GM21717 (cell line): ENCODE measurements at regions not wholly inside any gene's neighbourhood (a gene's known extent, or its start where the extent isn't known, plus 50 kb on each side); places are given as distances from the start of the nearest gene placed in this dataset.
"Not testable (repeated sequence)": the region's sequence is repeated elsewhere in the genome, so short reads cannot be mapped to it uniquely, and the experiment has no call there.

Source experiments
- ATAC-seq: cut with Tn5 transposase; IDR thresholded peaks from one replicate; pipeline ENCODE4 v1.9.1; 2021; ENCODE audit warnings: mild to moderate bottlenecking, moderate library complexity; ENCODE audit not compliant: unreplicated experiment

DNA sequence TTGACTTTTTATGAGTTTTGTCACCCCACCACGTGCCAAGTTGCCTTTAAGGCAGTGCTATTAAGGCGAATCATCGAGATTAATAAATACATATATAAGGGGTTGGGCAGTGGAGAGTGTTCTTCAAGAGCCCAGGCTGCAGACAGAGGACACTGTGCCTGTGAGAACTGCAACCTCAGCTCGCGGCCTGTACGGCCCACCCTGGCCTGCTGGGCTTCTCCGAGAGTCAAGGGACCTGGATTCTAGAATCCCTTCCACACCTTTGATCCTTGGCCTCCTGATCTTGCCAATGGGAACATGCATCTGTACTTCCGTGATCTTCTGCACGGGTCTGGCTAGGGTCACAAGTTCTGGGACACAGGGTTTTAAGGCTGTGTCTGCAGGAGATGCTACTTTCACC is 54.5 kb downstream of the IRX5 start:
- ATAC-seq, result no peak

- ATAC-seq, result no peak
These were observed 55.0 kb downstream of the IRX5 start for GRCh38 chr16:54985668-54986067.

GRCh38 chr16:54986409-54986808 is 55.7 kb downstream of the IRX5 start:
- ATAC-seq, result no peak

DNA sequence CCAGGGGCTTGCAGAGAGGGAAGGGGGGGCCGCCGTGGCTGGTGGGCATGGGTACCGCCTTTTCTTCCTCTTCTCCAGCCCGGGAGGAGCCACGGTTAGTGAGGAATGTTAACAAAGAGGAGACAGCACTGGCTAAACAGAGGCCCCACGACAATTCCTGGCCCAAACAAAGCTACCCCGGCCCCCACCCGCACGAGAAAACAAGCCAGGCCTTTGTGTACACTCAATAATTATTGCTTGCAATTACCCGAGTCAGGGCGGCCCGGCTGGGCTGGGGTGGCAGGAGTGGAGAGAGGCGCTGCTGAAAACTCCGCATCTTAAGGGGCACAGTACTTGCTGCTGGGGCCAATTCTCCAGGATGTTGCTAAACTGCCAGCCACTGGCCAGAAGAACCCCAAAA is 56.4 kb downstream of the IRX5 start:
- no peak for ATAC-seq

GRCh38 chr16:54991525-54991924 is 60.9 kb downstream of the IRX5 start:
- ATAC-seq, result no peak

- ATAC-seq, result not testable (repeated sequence)
These were observed 61.3 kb downstream of the IRX5 start for GRCh38 chr16:54991946-54992345.

DNA sequence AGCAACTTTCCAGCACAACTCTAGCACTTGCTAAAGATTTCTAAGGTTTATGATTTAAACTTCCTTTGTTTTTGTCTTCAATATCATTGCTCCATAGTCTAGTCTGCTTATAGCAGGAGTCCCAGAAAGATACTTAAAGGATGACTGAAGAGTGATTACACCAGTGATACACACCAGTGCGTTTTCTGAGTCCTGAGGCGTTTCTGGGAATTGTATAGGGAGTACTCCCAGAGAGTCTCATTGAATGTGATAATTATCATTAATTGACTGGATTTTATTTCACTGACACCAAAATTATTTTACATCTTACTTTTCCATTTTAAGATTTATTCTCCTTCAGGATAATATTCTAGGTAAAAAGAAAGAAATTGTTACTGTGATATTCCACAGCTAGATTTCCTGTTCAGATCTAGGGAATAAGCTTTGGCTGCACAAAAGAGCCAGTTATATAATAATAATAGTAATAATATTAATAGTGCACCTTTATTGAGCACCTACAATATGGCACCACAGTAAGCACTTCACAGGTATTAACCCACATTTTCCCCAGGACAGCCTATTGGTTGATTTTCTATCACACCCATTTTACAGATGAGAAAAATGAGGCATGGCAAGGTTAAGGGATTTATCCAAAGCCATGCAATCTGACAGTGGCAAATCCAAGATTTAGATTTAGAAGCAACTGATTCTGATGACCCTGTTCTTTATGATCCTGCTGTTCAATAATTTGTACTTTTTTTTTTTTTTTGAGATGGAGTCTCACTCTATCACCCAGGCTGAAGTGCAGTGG is 62.6 kb downstream of the IRX5 start:
- no peak for ATAC-seq

DNA sequence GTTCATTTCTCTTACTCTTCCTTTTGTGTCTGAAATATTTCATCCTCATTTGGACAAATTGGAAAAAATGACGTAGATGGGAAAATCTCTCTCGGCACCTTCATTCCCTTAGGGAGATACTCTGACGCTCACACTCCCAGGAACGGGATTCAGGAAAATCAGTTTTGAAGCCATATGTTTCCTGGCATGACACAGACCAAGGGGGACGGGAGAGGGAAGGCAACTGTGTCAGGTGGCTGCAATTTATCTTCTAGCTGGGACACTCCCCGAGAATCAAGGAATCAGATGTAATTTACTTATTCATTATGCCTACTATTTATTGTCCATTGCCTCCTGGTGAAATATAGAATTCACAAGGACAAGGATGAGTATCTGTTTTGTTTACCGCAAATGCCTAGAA is 65.5 kb downstream of the IRX5 start:
- no peak for ATAC-seq

DNA sequence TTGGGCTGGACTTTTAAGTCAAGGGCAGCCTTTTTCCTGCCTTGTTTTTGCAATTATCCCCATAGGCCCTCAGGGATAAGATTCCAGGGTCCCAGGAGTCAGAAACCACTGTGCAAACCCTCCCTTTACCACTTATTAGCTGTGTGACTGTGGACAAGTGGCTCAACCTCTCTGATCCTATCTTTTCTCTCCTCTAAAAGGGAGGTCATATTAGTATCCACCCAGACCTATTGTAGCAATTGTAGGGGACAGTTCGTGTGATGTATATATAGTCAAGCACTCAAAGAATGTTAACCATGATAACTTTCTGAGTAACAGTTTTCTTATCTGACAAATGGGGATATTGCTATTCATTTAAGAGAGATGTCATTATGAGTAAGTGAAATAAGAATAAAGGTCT is 68.2 kb downstream of the IRX5 start:
- no peak for ATAC-seq

- no peak for ATAC-seq
These were observed 68.8 kb downstream of the IRX5 start for GRCh38 chr16:54999481-54999880.

- no peak for ATAC-seq
These were observed 69.9 kb downstream of the IRX5 start for GRCh38 chr16:55000595-55000994.

GRCh38 chr16:55001931-55002330 is 71.3 kb downstream of the IRX5 start:
- no peak for ATAC-seq

DNA sequence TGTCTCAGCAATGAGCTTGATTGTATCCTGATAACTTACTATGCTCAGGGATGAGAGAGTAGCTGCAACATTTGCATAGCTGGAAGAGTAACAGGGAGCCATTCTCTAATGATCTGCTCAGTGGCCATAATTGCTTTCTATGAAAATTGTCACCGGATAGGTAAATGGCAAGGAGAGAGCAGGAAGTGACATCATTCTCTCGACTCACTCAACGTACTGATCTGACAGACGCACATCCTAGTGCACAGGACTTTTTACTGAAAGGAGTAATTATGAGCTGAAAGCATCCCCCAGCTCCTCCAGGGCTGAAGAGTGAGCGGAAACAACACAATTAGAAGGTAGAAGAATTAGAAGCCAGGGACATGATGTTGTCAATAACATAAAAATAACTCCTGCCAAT is 71.8 kb downstream of the IRX5 start:
- no peak for ATAC-seq

DNA sequence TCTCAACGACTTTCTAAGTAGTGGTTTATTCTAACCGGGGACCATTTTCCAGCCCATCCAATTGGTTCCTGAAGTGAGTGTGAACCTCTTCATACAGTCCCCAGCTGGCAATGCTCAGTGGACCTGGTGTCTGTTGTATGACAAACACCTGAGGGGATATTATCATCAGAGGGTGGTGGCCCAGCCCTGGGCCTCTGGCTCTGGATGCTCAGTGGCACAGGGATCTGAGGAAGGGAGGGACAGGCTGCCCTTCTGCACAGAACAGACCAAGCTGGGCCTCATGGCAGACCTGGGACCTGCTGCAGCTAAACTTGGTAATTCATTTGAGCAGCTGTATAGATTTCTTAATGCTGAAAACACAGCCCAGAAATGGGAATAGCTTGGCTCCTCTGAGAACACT is 72.6 kb downstream of the IRX5 start:
- no peak for ATAC-seq

DNA sequence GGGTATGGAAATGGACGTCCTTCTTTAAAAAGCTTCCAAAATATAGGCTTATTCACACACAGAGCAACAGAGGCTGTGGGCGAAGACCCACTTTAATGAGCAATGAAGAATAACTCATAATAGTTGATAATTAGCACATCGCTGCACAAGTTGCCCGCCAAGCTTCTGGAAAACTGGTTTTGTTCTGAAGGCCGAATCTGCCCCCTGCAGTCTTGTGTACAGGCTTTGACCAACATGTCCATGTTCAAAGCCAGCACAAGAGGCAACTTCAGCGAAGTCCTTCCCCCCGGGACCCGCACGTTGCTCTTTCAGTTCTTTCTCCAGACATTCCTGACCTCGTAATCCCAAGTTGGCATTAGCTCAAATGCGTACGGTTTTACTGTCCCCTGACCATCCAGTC is 73.3 kb downstream of the IRX5 start:
- no peak for ATAC-seq

GRCh38 chr16:55007504-55007903 is 76.8 kb downstream of the IRX5 start:
- no peak for ATAC-seq

GRCh38 chr16:55008836-55009510 is 78.3 kb downstream of the IRX5 start:
- ATAC-seq, result no peak

DNA sequence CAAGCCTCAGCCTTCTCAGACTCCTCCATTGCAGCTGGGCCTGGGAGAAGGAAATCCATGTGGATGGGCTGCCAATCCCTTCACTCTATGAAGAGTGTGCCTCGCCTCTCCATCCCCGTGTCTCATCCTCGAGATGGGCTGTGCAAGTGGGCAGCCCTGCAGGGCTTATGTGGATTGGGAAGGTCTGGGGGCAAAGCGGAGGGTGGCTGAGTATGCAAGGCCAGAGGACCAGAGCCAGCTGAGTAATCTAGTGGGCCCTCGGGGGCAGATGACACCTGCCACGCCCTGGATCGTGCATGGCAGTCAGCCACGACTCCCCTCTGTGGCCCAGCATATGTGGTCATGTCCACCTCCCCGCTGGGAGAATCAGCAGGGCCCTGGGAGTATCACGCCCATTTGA is 78.9 kb downstream of the IRX5 start:
- no peak for ATAC-seq

- ATAC-seq, result no peak
These were observed 80.0 kb downstream of the IRX5 start for GRCh38 chr16:55010492-55011160.

GRCh38 chr16:55012362-55012761 is 81.7 kb downstream of the IRX5 start:
- no peak for ATAC-seq

DNA sequence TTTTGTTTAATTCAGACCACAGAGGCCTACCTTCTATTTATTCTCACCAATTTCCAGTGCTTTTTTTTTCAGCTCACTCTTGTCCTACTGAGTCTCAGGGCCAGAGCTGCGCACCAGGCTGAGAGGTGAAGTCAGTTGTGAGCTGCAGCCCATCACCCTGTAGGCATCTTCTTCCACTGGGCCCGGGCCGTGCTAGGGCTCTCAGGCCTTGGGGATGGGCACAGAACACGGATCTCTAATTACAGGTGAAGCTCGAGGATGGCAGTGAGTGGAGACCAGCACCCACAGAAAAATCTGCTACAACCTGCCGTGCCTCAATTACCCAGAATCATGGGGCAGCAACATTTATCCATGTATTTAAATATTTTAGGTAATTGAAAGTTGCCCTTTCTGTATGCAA is 82.1 kb downstream of the IRX5 start:
- no peak for ATAC-seq

GRCh38 chr16:55014022-55014421 is 83.4 kb downstream of the IRX5 start:
- no peak for ATAC-seq
